ENCODE measurements at regions not wholly inside any gene's neighbourhood (a gene's known extent, or its start where the extent isn't known, plus 50 kb on each side); places are given as distances from the start of the nearest gene placed in this dataset.

DNA sequence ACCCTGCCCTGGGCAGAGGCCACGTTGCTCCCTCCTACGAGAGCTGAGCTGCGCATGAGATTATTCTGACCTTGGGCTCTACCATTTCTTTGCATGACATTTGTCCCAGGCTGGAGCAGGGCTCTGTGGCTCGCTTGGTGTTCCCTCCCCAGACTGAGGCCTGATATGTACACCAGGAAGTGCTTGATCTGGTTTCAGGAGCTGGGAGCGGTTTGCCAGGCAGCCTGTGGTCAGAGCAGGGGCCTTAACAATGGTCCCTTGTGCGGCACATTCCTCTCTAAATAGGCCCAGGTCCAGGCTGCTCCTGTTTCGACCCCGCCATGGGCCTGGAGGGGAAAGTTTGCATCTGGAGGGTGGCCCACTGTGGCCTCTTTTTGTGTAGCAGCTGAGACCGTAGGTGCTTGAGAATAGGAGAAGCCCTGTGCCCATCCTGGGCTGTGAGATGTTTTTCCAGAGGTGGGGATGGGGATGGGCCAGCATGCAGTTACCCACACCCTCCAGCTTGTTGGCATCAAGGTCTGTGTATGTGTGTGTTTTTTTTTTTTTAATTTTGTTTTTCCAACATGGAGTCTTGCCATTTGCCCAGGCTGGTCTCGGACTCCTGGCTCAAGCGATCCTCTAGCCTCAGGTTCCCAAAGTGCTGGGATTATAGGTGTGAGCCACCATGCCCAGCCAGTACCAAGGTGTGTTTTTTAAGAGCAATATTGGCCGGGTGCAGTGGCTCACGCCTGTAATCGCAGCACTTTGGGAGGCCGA lies 253.9 kb downstream of the SEC14L1 start (continued):
- TF ChIP-seq MAZ (IDR thresholded peaks at IDR 0.05; ENCODE audit: borderline replicate concordance, low read depth, low read length) = peak; percentile 25; the same call in 1 of the 2 replicates
- peak; percentile 71 for TF ChIP-seq MAZ (CRISPR knock-in tag; IDR thresholded peaks at IDR 0.05; ENCODE audit: low read depth)
- TF ChIP-seq NRL (CRISPR knock-in tag; IDR thresholded peaks at IDR 0.05; ENCODE audit: borderline replicate concordance) = no peak
- TF ChIP-seq ZNF703 (CRISPR knock-in tag; IDR thresholded peaks at IDR 0.05; ENCODE audit: borderline replicate concordance) = no peak
- no peak for TF ChIP-seq ZNF12 (CRISPR knock-in tag; IDR thresholded peaks at IDR 0.05)
- peak; percentile 7 for TF ChIP-seq ZNF407 (CRISPR knock-in tag; IDR thresholded peaks at IDR 0.05; ENCODE audit: not compliant biosample characterization)
- 0 out of 2 replicates have a peak, but pooled peaks have one; percentile 46 for TF ChIP-seq SIN3A (IDR thresholded peaks at IDR 0.05; ENCODE audit: borderline replicate concordance, low read depth, low read length)
- TF ChIP-seq PITX1 (CRISPR knock-in tag; IDR thresholded peaks at IDR 0.05) = peak; percentile 85
- TF ChIP-seq ZNF124 (CRISPR knock-in tag; IDR thresholded peaks at IDR 0.05) = peak; percentile 40; the same call in 1 of the 2 replicates
- TF ChIP-seq POGZ (CRISPR knock-in tag; IDR thresholded peaks at IDR 0.05) = peak; percentile 48; the same call in 1 of the 2 replicates
- TF ChIP-seq SP1 (IDR thresholded peaks at IDR 0.05) = no peak
- TF ChIP-seq SP1 (CRISPR knock-in tag; IDR thresholded peaks at IDR 0.05) = 0 out of 2 replicates have a peak, but pooled peaks have one; percentile 12
- TF ChIP-seq ZNF414 (CRISPR knock-in tag; IDR thresholded peaks at IDR 0.05) = peak; percentile 82
- 0 out of 2 replicates have a peak, but pooled peaks have one; percentile 33 for TF ChIP-seq NCOR1 (IDR thresholded peaks at IDR 0.05; ENCODE audit: borderline replicate concordance, low read length)
- no peak for TF ChIP-seq EHMT2 (IDR thresholded peaks at IDR 0.05; ENCODE audit: borderline replicate concordance, low read depth, low read length)
- no peak for TF ChIP-seq ZNF883 (CRISPR knock-in tag; IDR thresholded peaks at IDR 0.05; ENCODE audit: not compliant biosample characterization)
- peak; percentile 84 for TF ChIP-seq ESRRA (CRISPR knock-in tag; IDR thresholded peaks at IDR 0.05; ENCODE audit: low read depth)
- TF ChIP-seq KLF11 (CRISPR knock-in tag; IDR thresholded peaks at IDR 0.05) = no peak
- TF ChIP-seq RXRB (CRISPR knock-in tag; IDR thresholded peaks at IDR 0.05; ENCODE audit: borderline replicate concordance) = peak; percentile 83
- peak; percentile 43; the same call in 1 of the 2 replicates for TF ChIP-seq ZNF317 (CRISPR knock-in tag; IDR thresholded peaks at IDR 0.05)
- TF ChIP-seq CEBPG (CRISPR knock-in tag; IDR thresholded peaks at IDR 0.05) = peak; percentile 48
- peak in 1 of 2 experiments; percentile 65; a peak in 1 of 4 replicates for TF ChIP-seq KLF16 (CRISPR knock-in tag; IDR thresholded peaks at IDR 0.05)
- 0 out of 2 replicates have a peak, but pooled peaks have one; percentile 53 for TF ChIP-seq RCOR2 (CRISPR knock-in tag; IDR thresholded peaks at IDR 0.05)

Data from HepG2 (cell line).